HEK293 (cell line): ENCODE measurements at regions not wholly inside any gene's neighbourhood (a gene's known extent, or its start where the extent isn't known, plus 50 kb on each side); places are given as distances from the start of the nearest gene placed in this dataset.

ENCODE experiments used
- CTCF ChIA-PET: fragments of 350-600 bp; formaldehyde crosslinking; extraction: SDS; loops from one replicate; lab custom pipeline; 2021; ENCODE audit warnings: antibody characterized with exemption; lab: Yijun Ruan, JAX
- POLR2A ChIA-PET: fragments of 300-600 bp; formaldehyde crosslinking; extraction: SDS; loops from one replicate; lab custom pipeline; 2020; ENCODE audit warnings: antibody characterized with exemption, inconsistent platforms; lab: Yijun Ruan, JAX
- H3K27ac ChIP-seq: fragments of 200-500 bp; sonication (Bioruptor generic); 2 replicates; pipeline ENCODE4 v1.5.1; 2014; ENCODE audit warnings: low read depth, low read length, control low read depth, inconsistent platforms; ENCODE audit errors: extremely low read depth
- H3K36me3 ChIP-seq, 2 experiments: fragments of 200-500 bp in 1 of 2; sonication (Bioruptor generic) in 1 of 2; 1 replicate in 1 of 2; 2 replicates in 1 of 2; pipeline ENCODE4 v1.5.1; 2014 to 2017; ENCODE audit warnings: inconsistent platforms in 2 of 2, low read length in 2 of 2; ENCODE audit not compliant: control insufficient read depth in 2 of 2, insufficient read depth in 1 of 2
- H3K4me1 ChIP-seq: fragments of 200-500 bp; sonication (Bioruptor generic); 2 replicates; pipeline ENCODE4 v1.5.1; 2014; ENCODE audit warnings: mild to moderate bottlenecking, low read length, inconsistent platforms; ENCODE audit not compliant: control insufficient read depth, insufficient read depth
- H3K4me3 ChIP-seq: 2 replicates; pipeline ENCODE4 v1.5.1; 2011; ENCODE audit warnings: low read depth, mild to moderate bottlenecking, control low read depth, low read length, moderate library complexity
- H3K9me3 ChIP-seq: fragments of 200-500 bp; sonication (Bioruptor generic); 2 replicates; pipeline ENCODE4 v1.5.1; 2014; ENCODE audit warnings: low read depth, low read length, inconsistent platforms; ENCODE audit not compliant: control insufficient read depth, insufficient read depth
- BCL11A ChIP-seq: fragments of 450-650 bp; formaldehyde crosslinking; IDR thresholded peaks from 2 replicates; pipeline ENCODE4 v1.5.1; 2016; ENCODE audit warnings: low read depth, missing biosample characterization, missing genetic modification characterization
- KLF1 ChIP-seq: fragments of 450-650 bp; formaldehyde crosslinking; IDR thresholded peaks from 2 replicates; pipeline ENCODE4 v1.5.1; 2016; ENCODE audit warnings: missing biosample characterization, missing genetic modification characterization
- OSR2 ChIP-seq: fragments of 450-650 bp; formaldehyde crosslinking; IDR thresholded peaks from 2 replicates; pipeline ENCODE4 v1.5.1; 2016; ENCODE audit warnings: missing biosample characterization, missing genetic modification characterization
- SETDB1 ChIP-seq: IDR thresholded peaks from one replicate; pipeline ENCODE4 v1.6.1; 2017; ENCODE audit warnings: mild to moderate bottlenecking, low read length, moderate library complexity, mixed read lengths; ENCODE audit not compliant: insufficient read length
- SP7 ChIP-seq: fragments of 450-650 bp; formaldehyde crosslinking; IDR thresholded peaks from 2 replicates; pipeline ENCODE4 v1.5.1; 2016; ENCODE audit warnings: missing biosample characterization, missing genetic modification characterization
- TCF7L2 ChIP-seq: IDR thresholded peaks from 2 replicates; pipeline ENCODE4 v1.6.1; 2011; ENCODE audit warnings: low read depth, mild to moderate bottlenecking, inconsistent platforms, low read length, moderate library complexity, borderline replicate concordance
- ZBTB8A ChIP-seq: fragments of 450-650 bp; formaldehyde crosslinking; IDR thresholded peaks from 2 replicates; pipeline ENCODE4 v1.5.1; 2016; ENCODE audit warnings: missing biosample characterization, missing genetic modification characterization
- ZFHX2 ChIP-seq: fragments of 450-650 bp; formaldehyde crosslinking; conservative IDR thresholded peaks from 2 replicates; pipeline ENCODE4 v1.5.1; 2016; ENCODE audit warnings: missing biosample characterization, missing genetic modification characterization
- ZNF19 ChIP-seq: fragments of 450-650 bp; formaldehyde crosslinking; IDR thresholded peaks from 2 replicates; pipeline ENCODE4; 2016; ENCODE audit warnings: missing biosample characterization, missing genetic modification characterization, low read depth
- ZNF341 ChIP-seq: fragments of 450-650 bp; formaldehyde crosslinking; IDR thresholded peaks from 2 replicates; pipeline ENCODE4; 2016; ENCODE audit warnings: low read depth, missing biosample characterization, missing genetic modification characterization
- ZNF549 ChIP-seq: fragments of 450-650 bp; IDR thresholded peaks from 2 replicates; pipeline ENCODE4 v1.5.1; 2018; ENCODE audit warnings: missing biosample characterization, missing genetic modification characterization, mild to moderate bottlenecking, inconsistent platforms, moderate library complexity
- ZNF558 ChIP-seq: fragments of 450-650 bp; formaldehyde crosslinking; IDR thresholded peaks from 2 replicates; pipeline ENCODE4 v1.5.1; 2016; ENCODE audit warnings: missing biosample characterization, missing genetic modification characterization
- ZNF600 ChIP-seq: fragments of 450-650 bp; formaldehyde crosslinking; IDR thresholded peaks from 2 replicates; pipeline ENCODE4 v1.5.1; 2016; ENCODE audit warnings: missing biosample characterization, missing genetic modification characterization
- ZNF747 ChIP-seq: fragments of 450-650 bp; formaldehyde crosslinking; IDR thresholded peaks from 2 replicates; pipeline ENCODE4 v1.5.1; 2016; ENCODE audit warnings: missing biosample characterization, missing genetic modification characterization
- ZSCAN30 ChIP-seq: fragments of 450-650 bp; IDR thresholded peaks from 2 replicates; pipeline ENCODE4 v1.5.1; 2018; ENCODE audit warnings: missing biosample characterization, mild to moderate bottlenecking, missing genetic modification characterization, moderate library complexity
- TF ChIP-seq, protein P1 (sequence below): fragments of 450-650 bp; formaldehyde crosslinking; IDR thresholded peaks from 2 replicates; pipeline ENCODE4 v1.5.1; 2017; ENCODE audit warnings: missing biosample characterization, missing genetic modification characterization
- TF ChIP-seq, protein P2 (sequence below): fragments of 450-650 bp; formaldehyde crosslinking; IDR thresholded peaks from 2 replicates; pipeline ENCODE4 v1.5.1; 2017; ENCODE audit warnings: missing biosample characterization, missing genetic modification characterization
- TF ChIP-seq, protein P3 (sequence below): fragments of 450-650 bp; formaldehyde crosslinking; IDR thresholded peaks from 2 replicates; pipeline ENCODE4 v1.5.1; 2016; ENCODE audit warnings: missing biosample characterization, missing genetic modification characterization, low read depth
- TF ChIP-seq, protein P4 (sequence below): fragments of 450-650 bp; formaldehyde crosslinking; IDR thresholded peaks from 2 replicates; pipeline ENCODE4 v1.5.1; 2016; ENCODE audit warnings: missing biosample characterization, missing genetic modification characterization
- TF ChIP-seq, protein P5 (sequence below): fragments of 450-650 bp; formaldehyde crosslinking; IDR thresholded peaks from 2 replicates; pipeline ENCODE4 v1.5.1; 2016; ENCODE audit warnings: missing biosample characterization, missing genetic modification characterization, borderline replicate concordance
- TF ChIP-seq, protein P6 (sequence below): fragments of 450-650 bp; formaldehyde crosslinking; IDR thresholded peaks from 2 replicates; pipeline ENCODE4 v1.5.1; 2016; ENCODE audit warnings: missing biosample characterization, missing genetic modification characterization

DNA sequence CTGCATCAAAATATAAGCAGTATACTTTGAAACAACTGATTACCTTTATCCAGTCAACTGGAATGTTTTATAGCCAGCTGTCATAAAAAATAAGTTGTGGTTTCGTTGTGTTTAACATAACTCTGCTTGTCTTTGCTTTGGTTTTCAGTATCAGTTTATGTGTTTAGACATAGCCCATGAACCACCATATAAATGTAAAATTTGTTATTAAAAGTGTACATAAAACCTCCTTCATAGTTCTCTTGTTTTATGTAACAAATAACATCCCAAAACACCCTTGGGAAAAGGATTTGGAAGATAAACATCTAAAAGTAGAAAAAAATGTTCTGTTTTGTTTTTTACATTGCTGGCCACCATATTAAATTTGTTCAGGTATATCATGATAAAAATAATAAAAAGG, 347.0 kb upstream of the PROK2 start:
- ChIA-PET POLR2A (no interaction called here), CTCF (no interaction called here)
- Histone ChIP-seq H3K36me3 (no peaks in the 10 kb centered on the region), H3K9me3 (no peaks in the 10 kb centered on the region), H3K4me3 (no peak overlapping the region), H3K27ac (no peak overlapping the region), H3K4me1 (no peaks in the 10 kb centered on the region)
- TF ChIP-seq BCL11A (tag by site-specific recombination) (no peak), TCF7L2 (no peak), ZSCAN30 (tag by site-specific recombination) (no peak), SETDB1 (no peak), ZNF549 (tag by site-specific recombination) (no peak)
- TF ChIP-seq, protein P1, sequence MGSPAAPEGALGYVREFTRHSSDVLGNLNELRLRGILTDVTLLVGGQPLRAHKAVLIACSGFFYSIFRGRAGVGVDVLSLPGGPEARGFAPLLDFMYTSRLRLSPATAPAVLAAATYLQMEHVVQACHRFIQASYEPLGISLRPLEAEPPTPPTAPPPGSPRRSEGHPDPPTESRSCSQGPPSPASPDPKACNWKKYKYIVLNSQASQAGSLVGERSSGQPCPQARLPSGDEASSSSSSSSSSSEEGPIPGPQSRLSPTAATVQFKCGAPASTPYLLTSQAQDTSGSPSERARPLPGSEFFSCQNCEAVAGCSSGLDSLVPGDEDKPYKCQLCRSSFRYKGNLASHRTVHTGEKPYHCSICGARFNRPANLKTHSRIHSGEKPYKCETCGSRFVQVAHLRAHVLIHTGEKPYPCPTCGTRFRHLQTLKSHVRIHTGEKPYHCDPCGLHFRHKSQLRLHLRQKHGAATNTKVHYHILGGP (tag by site-specific recombination) = no peak

DNA sequence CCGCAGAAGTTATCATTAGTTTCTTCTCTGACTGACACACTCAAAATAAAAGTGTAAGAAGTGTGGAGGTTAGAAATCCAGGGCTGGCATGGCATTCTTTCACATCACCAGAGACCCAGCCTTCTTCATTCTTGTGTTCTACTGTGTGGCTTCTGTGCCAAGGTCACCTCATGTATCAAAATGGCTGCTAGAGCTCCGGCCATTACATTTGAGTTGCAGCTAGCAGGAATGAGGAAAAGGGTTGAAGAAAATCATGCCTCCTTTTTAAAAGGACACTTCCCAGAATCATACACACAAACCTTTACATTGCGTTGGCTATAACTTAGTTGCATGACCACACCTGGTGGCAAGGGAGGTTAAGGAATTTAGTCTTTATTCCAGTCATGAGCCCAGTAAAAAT, 345.6 kb upstream of the PROK2 start:
- ChIA-PET POLR2A (no interaction called here), CTCF (no interaction called here)
- Histone ChIP-seq H3K36me3 (no peaks in the 10 kb centered on the region), H3K27ac (no peak overlapping the region), H3K4me3 (no peak overlapping the region), H3K4me1 (no peaks in the 10 kb centered on the region)
- TF ChIP-seq ZNF747 (tag by site-specific recombination) (no peak), OSR2 (tag by site-specific recombination) (no peak), SP7 (tag by site-specific recombination) (no peak), TCF7L2 (no peak), ZBTB8A (tag by site-specific recombination) (no peak), ZNF19 (tag by site-specific recombination) (no peak), ZNF600 (tag by site-specific recombination) (no peak), ZNF558 (tag by site-specific recombination) (no peak), ZNF341 (no peak), KLF1 (no peak), ZFHX2 (tag by site-specific recombination) (no peak)
- TF ChIP-seq, protein P2, sequence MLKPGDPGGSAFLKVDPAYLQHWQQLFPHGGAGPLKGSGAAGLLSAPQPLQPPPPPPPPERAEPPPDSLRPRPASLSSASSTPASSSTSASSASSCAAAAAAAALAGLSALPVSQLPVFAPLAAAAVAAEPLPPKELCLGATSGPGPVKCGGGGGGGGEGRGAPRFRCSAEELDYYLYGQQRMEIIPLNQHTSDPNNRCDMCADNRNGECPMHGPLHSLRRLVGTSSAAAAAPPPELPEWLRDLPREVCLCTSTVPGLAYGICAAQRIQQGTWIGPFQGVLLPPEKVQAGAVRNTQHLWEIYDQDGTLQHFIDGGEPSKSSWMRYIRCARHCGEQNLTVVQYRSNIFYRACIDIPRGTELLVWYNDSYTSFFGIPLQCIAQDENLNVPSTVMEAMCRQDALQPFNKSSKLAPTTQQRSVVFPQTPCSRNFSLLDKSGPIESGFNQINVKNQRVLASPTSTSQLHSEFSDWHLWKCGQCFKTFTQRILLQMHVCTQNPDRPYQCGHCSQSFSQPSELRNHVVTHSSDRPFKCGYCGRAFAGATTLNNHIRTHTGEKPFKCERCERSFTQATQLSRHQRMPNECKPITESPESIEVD (tag by site-specific recombination) = no peak
- TF ChIP-seq, protein P3, sequence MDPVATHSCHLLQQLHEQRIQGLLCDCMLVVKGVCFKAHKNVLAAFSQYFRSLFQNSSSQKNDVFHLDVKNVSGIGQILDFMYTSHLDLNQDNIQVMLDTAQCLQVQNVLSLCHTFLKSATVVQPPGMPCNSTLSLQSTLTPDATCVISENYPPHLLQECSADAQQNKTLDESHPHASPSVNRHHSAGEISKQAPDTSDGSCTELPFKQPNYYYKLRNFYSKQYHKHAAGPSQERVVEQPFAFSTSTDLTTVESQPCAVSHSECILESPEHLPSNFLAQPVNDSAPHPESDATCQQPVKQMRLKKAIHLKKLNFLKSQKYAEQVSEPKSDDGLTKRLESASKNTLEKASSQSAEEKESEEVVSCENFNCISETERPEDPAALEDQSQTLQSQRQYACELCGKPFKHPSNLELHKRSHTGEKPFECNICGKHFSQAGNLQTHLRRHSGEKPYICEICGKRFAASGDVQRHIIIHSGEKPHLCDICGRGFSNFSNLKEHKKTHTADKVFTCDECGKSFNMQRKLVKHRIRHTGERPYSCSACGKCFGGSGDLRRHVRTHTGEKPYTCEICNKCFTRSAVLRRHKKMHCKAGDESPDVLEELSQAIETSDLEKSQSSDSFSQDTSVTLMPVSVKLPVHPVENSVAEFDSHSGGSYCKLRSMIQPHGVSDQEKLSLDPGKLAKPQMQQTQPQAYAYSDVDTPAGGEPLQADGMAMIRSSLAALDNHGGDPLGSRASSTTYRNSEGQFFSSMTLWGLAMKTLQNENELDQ (tag by site-specific recombination) = no peak
- TF ChIP-seq, protein P4, sequence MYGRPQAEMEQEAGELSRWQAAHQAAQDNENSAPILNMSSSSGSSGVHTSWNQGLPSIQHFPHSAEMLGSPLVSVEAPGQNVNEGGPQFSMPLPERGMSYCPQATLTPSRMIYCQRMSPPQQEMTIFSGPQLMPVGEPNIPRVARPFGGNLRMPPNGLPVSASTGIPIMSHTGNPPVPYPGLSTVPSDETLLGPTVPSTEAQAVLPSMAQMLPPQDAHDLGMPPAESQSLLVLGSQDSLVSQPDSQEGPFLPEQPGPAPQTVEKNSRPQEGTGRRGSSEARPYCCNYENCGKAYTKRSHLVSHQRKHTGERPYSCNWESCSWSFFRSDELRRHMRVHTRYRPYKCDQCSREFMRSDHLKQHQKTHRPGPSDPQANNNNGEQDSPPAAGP = no peak
- TF ChIP-seq, protein P5, sequence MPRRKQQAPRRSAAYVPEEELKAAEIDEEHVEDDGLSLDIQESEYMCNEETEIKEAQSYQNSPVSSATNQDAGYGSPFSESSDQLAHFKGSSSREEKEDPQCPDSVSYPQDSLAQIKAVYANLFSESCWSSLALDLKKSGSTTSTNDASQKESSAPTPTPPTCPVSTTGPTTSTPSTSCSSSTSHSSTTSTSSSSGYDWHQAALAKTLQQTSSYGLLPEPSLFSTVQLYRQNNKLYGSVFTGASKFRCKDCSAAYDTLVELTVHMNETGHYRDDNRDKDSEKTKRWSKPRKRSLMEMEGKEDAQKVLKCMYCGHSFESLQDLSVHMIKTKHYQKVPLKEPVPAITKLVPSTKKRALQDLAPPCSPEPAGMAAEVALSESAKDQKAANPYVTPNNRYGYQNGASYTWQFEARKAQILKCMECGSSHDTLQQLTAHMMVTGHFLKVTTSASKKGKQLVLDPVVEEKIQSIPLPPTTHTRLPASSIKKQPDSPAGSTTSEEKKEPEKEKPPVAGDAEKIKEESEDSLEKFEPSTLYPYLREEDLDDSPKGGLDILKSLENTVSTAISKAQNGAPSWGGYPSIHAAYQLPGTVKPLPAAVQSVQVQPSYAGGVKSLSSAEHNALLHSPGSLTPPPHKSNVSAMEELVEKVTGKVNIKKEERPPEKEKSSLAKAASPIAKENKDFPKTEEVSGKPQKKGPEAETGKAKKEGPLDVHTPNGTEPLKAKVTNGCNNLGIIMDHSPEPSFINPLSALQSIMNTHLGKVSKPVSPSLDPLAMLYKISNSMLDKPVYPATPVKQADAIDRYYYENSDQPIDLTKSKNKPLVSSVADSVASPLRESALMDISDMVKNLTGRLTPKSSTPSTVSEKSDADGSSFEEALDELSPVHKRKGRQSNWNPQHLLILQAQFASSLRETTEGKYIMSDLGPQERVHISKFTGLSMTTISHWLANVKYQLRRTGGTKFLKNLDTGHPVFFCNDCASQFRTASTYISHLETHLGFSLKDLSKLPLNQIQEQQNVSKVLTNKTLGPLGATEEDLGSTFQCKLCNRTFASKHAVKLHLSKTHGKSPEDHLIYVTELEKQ (tag by site-specific recombination) = no peak
- TF ChIP-seq, protein P6, sequence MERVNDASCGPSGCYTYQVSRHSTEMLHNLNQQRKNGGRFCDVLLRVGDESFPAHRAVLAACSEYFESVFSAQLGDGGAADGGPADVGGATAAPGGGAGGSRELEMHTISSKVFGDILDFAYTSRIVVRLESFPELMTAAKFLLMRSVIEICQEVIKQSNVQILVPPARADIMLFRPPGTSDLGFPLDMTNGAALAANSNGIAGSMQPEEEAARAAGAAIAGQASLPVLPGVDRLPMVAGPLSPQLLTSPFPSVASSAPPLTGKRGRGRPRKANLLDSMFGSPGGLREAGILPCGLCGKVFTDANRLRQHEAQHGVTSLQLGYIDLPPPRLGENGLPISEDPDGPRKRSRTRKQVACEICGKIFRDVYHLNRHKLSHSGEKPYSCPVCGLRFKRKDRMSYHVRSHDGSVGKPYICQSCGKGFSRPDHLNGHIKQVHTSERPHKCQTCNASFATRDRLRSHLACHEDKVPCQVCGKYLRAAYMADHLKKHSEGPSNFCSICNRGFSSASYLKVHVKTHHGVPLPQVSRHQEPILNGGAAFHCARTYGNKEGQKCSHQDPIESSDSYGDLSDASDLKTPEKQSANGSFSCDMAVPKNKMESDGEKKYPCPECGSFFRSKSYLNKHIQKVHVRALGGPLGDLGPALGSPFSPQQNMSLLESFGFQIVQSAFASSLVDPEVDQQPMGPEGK (tag by site-specific recombination) = no peak
- TF ChIP-seq, all 188 proteins: peak for 0
- H3K9me3 ChIP-seq = no peaks in the 10 kb centered on the region
